ENCODE measurements at regions not wholly inside any gene's neighbourhood (a gene's known extent, or its start where the extent isn't known, plus 50 kb on each side); places are given as distances from the start of the nearest gene placed in this dataset.

DNA sequence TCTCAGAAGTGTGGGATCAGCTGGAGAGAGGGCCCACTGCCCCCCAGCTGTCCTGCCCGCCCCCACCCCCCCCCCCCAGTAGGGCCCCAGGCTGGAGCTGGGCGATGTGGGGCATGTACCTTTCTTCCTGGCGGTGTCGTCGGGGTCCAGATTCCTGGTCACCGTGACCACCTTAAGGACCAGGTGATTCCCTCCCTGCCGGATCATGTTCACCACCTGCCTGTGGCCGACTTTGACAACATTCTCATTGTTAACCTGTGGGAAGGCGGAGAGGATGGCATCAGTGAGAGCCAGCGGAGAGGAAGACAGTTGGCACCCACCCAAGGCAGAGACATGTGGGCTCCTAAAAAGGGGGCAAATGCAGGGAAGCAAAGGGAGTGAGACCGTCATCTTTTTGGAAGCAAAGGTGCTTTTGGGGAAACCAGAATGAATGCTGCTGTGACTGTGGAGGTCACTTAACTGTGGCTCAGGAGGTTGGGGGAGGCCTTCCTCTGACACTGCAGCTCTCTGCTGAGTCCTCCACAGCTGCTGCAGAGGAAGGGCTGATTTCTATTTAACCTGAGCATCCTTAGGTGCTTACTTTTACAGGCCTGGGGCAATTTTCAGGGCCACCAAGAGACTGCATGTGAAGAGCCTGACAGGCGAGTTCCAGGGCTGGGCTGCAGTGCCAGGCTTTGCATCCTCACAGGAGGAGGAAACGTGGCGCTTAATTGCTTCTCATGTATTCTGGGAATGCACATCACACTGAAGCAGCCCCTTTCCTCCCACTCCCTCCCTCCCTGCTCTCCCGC is 104.5 kb downstream of the CTTN start:
- H3K4me3 ChIP-seq (ENCODE audit: low read depth, low read length) = no peak overlapping the region
- TF ChIP-seq, protein P1, sequence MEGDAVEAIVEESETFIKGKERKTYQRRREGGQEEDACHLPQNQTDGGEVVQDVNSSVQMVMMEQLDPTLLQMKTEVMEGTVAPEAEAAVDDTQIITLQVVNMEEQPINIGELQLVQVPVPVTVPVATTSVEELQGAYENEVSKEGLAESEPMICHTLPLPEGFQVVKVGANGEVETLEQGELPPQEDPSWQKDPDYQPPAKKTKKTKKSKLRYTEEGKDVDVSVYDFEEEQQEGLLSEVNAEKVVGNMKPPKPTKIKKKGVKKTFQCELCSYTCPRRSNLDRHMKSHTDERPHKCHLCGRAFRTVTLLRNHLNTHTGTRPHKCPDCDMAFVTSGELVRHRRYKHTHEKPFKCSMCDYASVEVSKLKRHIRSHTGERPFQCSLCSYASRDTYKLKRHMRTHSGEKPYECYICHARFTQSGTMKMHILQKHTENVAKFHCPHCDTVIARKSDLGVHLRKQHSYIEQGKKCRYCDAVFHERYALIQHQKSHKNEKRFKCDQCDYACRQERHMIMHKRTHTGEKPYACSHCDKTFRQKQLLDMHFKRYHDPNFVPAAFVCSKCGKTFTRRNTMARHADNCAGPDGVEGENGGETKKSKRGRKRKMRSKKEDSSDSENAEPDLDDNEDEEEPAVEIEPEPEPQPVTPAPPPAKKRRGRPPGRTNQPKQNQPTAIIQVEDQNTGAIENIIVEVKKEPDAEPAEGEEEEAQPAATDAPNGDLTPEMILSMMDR (IDR thresholded peaks at IDR 0.05; ENCODE audit: borderline replicate concordance, insufficient read depth, low read depth, low read length) = no peak

DNA sequence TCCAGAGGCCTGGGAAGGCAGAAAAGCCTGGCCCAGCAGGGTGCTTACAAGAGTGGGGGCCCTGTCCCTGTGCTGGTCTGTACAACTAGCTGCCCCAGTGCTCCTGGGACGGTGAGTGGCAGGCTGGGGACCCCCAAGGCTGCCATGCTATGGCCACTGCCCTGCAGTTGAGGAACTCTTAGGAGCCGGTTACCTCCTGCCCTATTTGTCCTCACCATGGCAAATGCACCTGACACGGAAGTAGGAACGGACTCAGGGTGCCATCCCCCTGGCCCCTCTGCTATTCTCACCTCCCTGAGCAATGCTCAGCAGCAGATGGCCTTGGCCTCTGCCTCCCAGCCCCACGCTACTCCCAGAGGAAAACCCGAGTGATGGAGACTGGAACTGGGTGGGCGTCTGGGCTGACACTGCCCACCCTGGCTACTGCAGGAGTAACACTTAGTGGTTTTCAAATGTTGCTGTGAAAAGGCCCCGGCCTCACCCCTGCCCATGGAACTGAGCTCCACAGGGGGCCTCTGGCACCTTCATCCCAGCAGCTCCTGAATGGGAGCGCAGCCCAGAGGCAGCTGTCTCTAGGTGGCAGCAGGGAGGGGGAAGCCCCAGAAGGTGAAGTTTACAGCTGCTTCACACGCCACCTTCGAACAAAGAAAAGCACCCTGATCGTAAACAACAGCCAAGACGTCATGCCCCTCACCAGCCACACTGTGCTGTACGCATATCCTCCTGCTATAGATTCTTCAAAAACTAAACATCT is 105.3 kb downstream of the CTTN start:
- no peak overlapping the region for H3K4me3 ChIP-seq (ENCODE audit: low read depth, low read length)
- TF ChIP-seq, protein P1 (IDR thresholded peaks at IDR 0.05; ENCODE audit: borderline replicate concordance, insufficient read depth, low read depth, low read length) = 0 out of 2 replicates have a peak, but pooled peaks have one; percentile 16

DNA sequence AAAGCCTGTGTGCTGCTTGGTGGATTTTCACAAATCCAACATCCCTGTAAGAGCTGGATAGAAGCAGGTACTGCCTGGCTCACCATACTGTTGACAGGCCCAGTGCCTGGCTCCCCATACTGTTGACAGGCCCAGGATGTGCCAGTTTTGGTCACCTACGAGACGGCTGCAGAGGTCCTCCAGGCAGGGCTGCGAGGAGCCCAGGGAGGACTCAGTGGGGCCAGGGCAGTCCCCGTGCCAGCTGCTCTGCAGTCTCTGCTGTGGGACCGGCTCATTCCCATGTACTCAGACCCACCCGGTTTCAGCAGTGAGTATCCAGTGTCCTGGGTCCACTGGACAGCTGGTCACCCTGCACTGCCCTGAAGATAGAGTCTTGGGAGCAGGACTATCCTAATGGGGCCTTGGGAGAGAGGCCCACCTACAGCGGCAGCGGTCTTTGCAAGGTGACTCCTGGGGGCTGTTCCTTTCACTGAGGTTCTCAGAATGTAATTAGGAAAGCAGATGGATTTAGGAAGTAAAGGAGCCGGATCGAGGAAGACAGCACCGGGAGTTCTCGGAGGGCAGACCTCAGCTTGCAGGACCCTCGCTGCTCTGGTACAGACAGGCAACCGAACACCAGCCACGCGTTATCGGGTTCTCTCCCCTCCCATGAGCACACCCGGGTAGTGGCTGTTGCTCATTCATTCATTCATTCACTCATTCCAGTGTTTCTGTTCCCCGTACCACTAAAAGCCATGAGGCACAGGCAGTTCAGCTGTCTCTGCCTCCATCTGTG is 106.1 kb downstream of the CTTN start:
- TF ChIP-seq, protein P1 (IDR thresholded peaks at IDR 0.05; ENCODE audit: borderline replicate concordance, insufficient read depth, low read depth, low read length) = no peak

DNA sequence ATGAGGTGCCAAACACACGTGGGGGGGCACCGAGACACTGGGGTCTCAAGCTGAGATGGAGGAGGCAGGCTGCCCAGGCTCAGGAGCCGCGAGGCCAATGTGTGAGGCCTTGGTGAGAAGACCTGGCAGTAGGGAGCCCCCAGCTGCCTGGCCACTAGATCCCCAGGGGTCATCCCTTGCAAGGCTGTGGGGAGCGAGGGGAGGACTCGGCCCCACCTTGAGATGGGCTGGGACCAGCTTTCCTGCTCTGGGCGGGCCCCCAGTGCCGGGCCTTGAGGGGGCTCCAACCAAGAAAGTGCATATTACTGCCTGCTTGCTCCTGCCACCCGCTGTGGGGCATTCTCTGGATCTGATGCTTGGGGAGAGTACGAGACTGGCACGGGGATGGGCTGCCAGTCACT is 107.0 kb downstream of the CTTN start:
- TF ChIP-seq, protein P1 (IDR thresholded peaks at IDR 0.05; ENCODE audit: borderline replicate concordance, insufficient read depth, low read depth, low read length) = no peak
- H3K4me3 ChIP-seq (ENCODE audit: low read depth, low read length) = no peak overlapping the region

More for the DNA sequence above, 106.1 kb downstream of the CTTN start:
- no peak overlapping the region for H3K4me3 ChIP-seq (ENCODE audit: low read depth, low read length)

DNA sequence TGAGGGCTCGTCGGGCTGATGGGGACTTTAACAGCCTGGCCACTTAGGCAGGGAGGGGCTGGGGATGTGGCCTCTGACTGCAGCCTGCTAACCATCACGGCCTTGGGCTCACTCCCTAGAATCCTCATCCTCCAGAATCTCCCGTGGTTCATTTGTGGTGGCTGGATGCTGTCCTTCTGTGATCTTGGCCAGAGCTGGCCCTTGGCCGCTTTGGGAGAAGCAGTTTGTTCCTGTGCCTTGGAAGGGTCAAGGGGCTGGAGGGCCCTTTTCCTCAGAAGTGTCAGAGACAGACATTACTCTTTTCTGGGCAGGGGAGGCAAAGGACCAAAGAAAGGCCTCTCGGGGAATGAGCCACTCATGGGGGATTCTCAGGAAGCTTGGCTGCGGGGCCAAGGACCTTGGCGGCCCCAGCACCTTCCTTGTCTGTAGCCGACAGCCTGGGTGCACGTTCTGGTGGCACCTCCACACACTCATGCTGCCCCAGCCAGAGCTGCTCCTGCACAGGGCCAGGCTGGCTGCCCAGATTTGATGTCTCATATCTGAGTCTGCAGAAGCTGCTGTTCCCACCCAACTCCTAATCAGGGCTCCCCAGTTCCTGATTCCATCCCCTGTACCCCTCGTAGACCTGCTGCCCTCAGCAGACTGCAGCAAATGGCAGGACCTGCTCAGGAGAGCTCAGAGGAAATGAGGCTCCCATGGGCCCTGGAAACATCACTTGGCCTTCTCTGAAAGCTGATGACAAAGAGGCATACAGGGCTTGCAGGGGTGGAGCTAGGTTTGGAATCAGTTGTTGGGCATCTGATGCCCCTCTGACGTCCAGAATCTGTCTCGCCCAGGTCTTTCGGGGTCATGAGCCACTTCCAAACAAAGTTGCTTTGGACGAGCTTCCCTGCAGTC is 107.7 kb downstream of the CTTN start:
- no peak overlapping the region for H3K4me3 ChIP-seq (ENCODE audit: low read depth, low read length)
- TF ChIP-seq, protein P1 (IDR thresholded peaks at IDR 0.05; ENCODE audit: borderline replicate concordance, insufficient read depth, low read depth, low read length) = no peak

DNA sequence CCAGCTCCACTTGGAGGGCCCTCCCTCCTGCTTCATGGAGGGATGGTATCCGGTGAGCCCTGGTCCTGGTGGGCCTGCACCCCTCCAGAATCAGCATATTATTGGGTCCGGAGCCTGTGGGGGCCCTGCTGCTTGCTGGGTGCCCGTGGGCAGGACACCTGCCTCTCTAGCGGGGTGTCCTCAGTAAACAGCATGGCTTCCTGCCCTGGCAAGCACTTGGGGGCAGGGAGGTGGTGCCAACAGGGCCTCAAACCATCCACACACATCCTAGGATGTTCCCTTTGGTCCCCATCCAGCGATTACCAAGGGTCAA is 108.3 kb downstream of the CTTN start:
- TF ChIP-seq, protein P1 (IDR thresholded peaks at IDR 0.05; ENCODE audit: borderline replicate concordance, insufficient read depth, low read depth, low read length) = no peak
- no peak overlapping the region for H3K4me3 ChIP-seq (ENCODE audit: low read depth, low read length)
